DOHH2 (cell line): ENCODE measurements at regions not wholly inside any gene's neighbourhood (a gene's known extent, or its start where the extent isn't known, plus 50 kb on each side); places are given as distances from the start of the nearest gene placed in this dataset.

Source experiments
- H3F3A ChIP-seq: fragments of 200-600 bp; sonication (generic), shearing (Covaris generic); 2 replicates; pipeline ENCODE4 v1.6.0; 2016; ENCODE audit warnings: antibody characterized with exemption, mild to moderate bottlenecking; ENCODE audit not compliant: control insufficient read depth, insufficient read depth
- H3K27ac ChIP-seq: fragments of 200-600 bp; sonication (generic); 2 replicates; pipeline ENCODE4 v1.5.1; 2014; ENCODE audit warnings: low read depth, mild to moderate bottlenecking, low read length, moderate library complexity
- H3K27me3 ChIP-seq: fragments of 200-600 bp; sonication (generic); 2 replicates; pipeline ENCODE4 v1.6.1; 2014; ENCODE audit warnings: mild to moderate bottlenecking, low read length, mixed read lengths; ENCODE audit not compliant: control insufficient read depth
- H3K36me3 ChIP-seq: fragments of 200-600 bp; sonication (generic); 2 replicates; pipeline ENCODE4 v1.6.1; 2014; ENCODE audit warnings: mild to moderate bottlenecking, low read length, moderate library complexity, mixed read lengths; ENCODE audit not compliant: control insufficient read depth
- H3K4me1 ChIP-seq: fragments of 200-600 bp; sonication (generic); 2 replicates; pipeline ENCODE4 v1.6.1; 2014; ENCODE audit warnings: mild to moderate bottlenecking, low read length, mixed read lengths; ENCODE audit not compliant: control insufficient read depth
- H3K4me2 ChIP-seq: fragments of 200-600 bp; sonication (generic); 2 replicates; pipeline ENCODE4 v1.6.0; 2014; ENCODE audit warnings: mild to moderate bottlenecking, low read length, moderate library complexity
- H3K4me3 ChIP-seq: fragments of 200-600 bp; sonication (generic); 2 replicates; pipeline ENCODE4 v1.5.1; 2014; ENCODE audit warnings: mild to moderate bottlenecking, low read length, mixed read lengths
- H3K79me2 ChIP-seq: fragments of 200-600 bp; sonication (generic); 2 replicates; pipeline ENCODE4 v1.6.1; 2014; ENCODE audit warnings: mild to moderate bottlenecking, low read length, mixed read lengths; ENCODE audit not compliant: control insufficient read depth
- H3K9me2 ChIP-seq: fragments of 200-600 bp; sonication (generic); replicated peaks from 2 replicates; pipeline ENCODE4 v1.6.1; 2014; ENCODE audit warnings: mild to moderate bottlenecking, low read length, mixed read lengths; ENCODE audit not compliant: control insufficient read depth
- H3K9me3 ChIP-seq: fragments of 200-600 bp; sonication (generic); 2 replicates; pipeline ENCODE4 v1.6.1; 2014; ENCODE audit warnings: antibody characterized with exemption, low read length, mixed read lengths; ENCODE audit not compliant: control insufficient read depth, insufficient read depth
- H4K20me1 ChIP-seq: fragments of 200-600 bp; sonication (generic); 2 replicates; pipeline ENCODE4 v1.6.0; 2014; ENCODE audit warnings: low read depth, mild to moderate bottlenecking, antibody characterized with exemption, low read length, moderate library complexity; ENCODE audit not compliant: control insufficient read depth, insufficient read depth
- CTCF ChIP-seq: fragments of 200-600 bp; sonication (generic); IDR thresholded peaks from one replicate; pipeline ENCODE4 v1.5.1; 2014; ENCODE audit warnings: antibody characterized with exemption, mild to moderate bottlenecking, low read depth, low read length; ENCODE audit not compliant: poor library complexity, severe bottlenecking
- EZH2phosphoT487 ChIP-seq: fragments of 200-600 bp; sonication (generic); IDR thresholded peaks from 2 replicates; pipeline ENCODE4 v1.6.1; 2017; ENCODE audit warnings: borderline replicate concordance, mild to moderate bottlenecking, antibody characterized with exemption, low read length, moderate library complexity, mixed read lengths

GRCh38 chr20:22684072-22684762 lies 99.8 kb upstream of the FOXA2 start:
- H3K4me3 ChIP-seq: no peak overlapping the region
- no peak overlapping the region for H3K27ac ChIP-seq
- H3K36me3 ChIP-seq: no peaks in the 10 kb centered on the region
- H3K4me2 ChIP-seq: no peak overlapping the region
- no peaks in the 10 kb centered on the region for H4K20me1 ChIP-seq
- TF ChIP-seq CTCF (peak; percentile 74), EZH2phosphoT487 (no peak)
- no peaks in the 10 kb centered on the region for H3F3A ChIP-seq
- H3K9me2 ChIP-seq: no peaks in the 10 kb centered on the region
- peaks cover 9% of the 10 kb centered on the region for H3K4me1 ChIP-seq
- no peaks in the 10 kb centered on the region for H3K27me3 ChIP-seq
- H3K9me3 ChIP-seq: no peaks in the 10 kb centered on the region
- no peaks in the 10 kb centered on the region for H3K79me2 ChIP-seq

- no peaks in the 10 kb centered on the region for H3K79me2 ChIP-seq
- no peaks in the 10 kb centered on the region for H3F3A ChIP-seq
- no peak overlapping the region for H3K4me3 ChIP-seq
- no peaks in the 10 kb centered on the region for H4K20me1 ChIP-seq
- peaks cover 9% of the 10 kb centered on the region for H3K4me1 ChIP-seq
- TF ChIP-seq EZH2phosphoT487: no peak
- TF ChIP-seq CTCF: no peak
- no peak overlapping the region for H3K4me2 ChIP-seq
- no peaks in the 10 kb centered on the region for H3K9me3 ChIP-seq
- no peaks in the 10 kb centered on the region for H3K27me3 ChIP-seq
- H3K9me2 ChIP-seq: no peaks in the 10 kb centered on the region
- no peak overlapping the region for H3K27ac ChIP-seq
- H3K36me3 ChIP-seq: no peaks in the 10 kb centered on the region
Observed at GRCh38 chr20:22684763-22685443, 100.5 kb upstream of the FOXA2 start.

GRCh38 chr20:22686097-22686496 lies 101.7 kb upstream of the FOXA2 start:
- Histone ChIP-seq H3K9me3 (no peaks in the 10 kb centered on the region), H3K4me3 (no peak overlapping the region), H4K20me1 (no peaks in the 10 kb centered on the region), H3K79me2 (no peaks in the 10 kb centered on the region), H3K27me3 (no peaks in the 10 kb centered on the region), H3K36me3 (no peaks in the 10 kb centered on the region), H3F3A (no peaks in the 10 kb centered on the region), H3K4me2 (no peak overlapping the region), H3K9me2 (no peaks in the 10 kb centered on the region), H3K27ac (no peak overlapping the region), H3K4me1 (peaks cover 9% of the 10 kb centered on the region)
- TF ChIP-seq CTCF (no peak), EZH2phosphoT487 (no peak)
